Stimulated activated CD4-positive, alpha-beta T cell treated with anti-CD3 and anti-CD28 coated beads, Interleukin-2, amount 100 ng/mL, for 24 hours (primary cell): ENCODE measurements at regions not wholly inside any gene's neighbourhood (a gene's known extent, or its start where the extent isn't known, plus 50 kb on each side); places are given as distances from the start of the nearest gene placed in this dataset.
"Not testable (repeated sequence)": the region's sequence is repeated elsewhere in the genome, so short reads cannot be mapped to it uniquely, and the experiment has no call there.

ENCODE experiments used
- DNase-seq, 2 donors: peaks; one replicate each; pipeline ENCODE4 v3.0.0-alpha.2; 2020

DNA sequence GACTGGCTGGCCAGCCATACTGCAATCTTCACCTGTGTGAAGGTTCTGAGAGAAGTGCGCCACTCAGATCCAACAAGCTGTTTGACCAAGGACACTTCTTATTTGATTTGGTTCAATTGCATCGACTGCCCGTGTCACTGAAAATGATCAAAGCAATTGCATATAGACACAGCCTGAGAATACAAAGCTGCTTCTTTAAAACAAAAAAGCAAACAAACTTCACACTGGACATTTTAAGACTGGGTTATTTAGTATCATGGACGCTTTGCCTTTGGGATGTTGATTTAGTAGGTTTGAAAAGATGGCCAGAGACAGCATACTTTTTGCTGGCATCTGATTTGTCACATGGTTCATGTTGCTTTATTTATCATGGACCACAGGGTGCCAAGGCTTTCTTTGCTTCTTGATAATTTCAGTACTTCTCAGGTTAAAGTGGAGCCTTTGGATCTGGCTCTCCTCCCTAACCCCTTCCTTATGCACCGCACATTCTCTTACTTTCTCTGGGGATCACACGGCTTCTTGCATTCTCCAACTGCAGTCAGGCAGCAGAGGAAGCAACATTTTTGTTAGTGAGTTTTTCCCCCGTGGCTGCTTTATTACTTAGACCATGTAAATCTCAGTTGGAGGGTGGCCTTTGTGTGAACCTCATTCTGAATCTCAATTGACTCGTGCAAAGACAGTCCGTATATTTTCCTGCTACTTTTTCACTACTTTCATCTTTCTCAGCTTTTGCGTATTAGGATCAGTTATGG lies 151.0 kb downstream of the CD47 start:
- DNase-seq, result no peak

- peak in 1 of 2 donors; percentile 10 for DNase-seq
These were observed 152.7 kb downstream of the CD47 start for GRCh38 chr3:107938143-107938542.

- no peak for DNase-seq
These were observed 156.0 kb downstream of the CD47 start for GRCh38 chr3:107934808-107935207.

GRCh38 chr3:107933450-107933849 lies 157.4 kb downstream of the CD47 start:
- no peak for DNase-seq

DNA sequence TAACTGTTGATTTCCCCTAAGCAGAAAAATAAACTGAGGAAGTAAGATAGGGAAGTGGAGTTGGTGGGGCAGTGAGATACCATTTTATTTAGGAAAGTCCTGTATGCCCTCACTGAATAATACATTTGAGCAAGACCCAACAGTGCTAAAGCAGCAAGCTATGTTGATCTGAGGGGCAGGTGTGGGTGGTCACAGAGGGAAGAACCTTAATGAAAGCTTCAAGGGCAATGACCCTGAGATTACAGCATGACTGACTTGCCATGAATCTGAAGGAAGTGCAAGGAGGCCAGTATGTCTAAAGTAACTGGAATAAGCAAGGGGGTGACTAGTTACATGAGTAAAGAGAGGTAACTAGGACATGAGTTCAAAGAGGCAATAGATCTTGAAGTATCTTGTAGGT lies 159.5 kb downstream of the CD47 start:
- DNase-seq, result no peak

- DNase-seq, result no peak
These were observed 161.7 kb downstream of the CD47 start for GRCh38 chr3:107929088-107929487.

DNA sequence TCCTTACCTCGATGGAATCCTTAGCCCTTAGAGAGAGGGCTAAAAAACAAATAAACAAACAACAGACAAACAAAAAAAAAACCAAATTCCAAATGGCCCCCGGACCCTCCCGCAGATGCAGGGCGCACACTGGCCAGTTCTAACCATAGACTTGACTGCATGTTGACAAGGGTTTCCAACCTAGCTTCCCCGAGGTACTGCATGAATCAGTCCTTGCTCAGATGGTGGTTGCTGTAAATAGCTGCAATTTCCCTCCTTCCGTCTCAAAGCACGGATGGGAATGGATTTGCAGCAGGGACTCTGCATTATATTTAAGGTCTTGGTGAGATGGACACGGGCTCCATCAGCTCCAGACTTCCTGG lies 162.8 kb downstream of the CD47 start:
- no peak for DNase-seq

- DNase-seq, result peak; percentile 77 to 80
These were observed 163.3 kb downstream of the CD47 start for GRCh38 chr3:107927361-107928083.

DNA sequence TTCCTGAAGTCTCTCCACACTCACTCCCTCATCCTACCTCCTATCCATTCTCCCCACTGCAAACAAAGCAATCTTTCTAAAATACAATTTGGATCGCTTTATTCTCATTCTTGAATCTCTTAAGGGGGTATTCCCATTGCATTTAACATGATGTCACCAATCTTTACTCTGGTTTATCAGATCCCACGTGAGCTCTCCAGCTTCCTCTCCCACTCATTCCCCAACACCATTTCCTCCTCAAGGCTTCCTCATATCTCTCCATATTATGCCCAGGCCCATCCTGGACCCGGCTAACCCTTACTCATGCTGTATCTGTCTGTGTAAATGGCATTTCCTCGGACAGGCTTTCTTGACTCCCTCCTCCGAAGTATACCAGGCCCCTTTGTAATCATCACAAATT lies 165.0 kb downstream of the CD47 start:
- DNase-seq, result no peak

- no peak for DNase-seq
These were observed 169.8 kb downstream of the CD47 start for GRCh38 chr3:107921038-107921437.

GRCh38 chr3:107920538-107920937 lies 170.3 kb downstream of the CD47 start:
- DNase-seq, result no peak

- DNase-seq, result no peak
These were observed 171.6 kb downstream of the CD47 start for GRCh38 chr3:107919239-107919638.

DNA sequence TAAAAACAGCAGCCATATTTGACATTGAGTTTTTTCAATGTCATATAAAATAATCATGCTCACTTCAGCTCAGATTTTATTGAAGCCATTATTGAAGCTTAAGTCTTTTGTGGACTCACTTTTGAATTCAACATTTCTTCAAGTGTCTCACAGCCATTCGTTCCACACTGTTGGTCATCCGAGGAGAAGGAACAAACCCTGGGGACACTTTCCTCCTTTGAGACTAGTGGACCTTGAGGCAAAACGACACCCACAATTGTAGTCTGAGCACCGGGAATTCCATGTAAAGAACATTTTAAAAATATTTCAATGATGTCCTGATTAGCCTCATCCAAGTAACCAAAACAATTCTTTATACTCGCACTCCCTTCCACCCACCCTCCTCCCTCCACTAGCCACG lies 174.7 kb downstream of the CD47 start:
- DNase-seq, result no peak

DNA sequence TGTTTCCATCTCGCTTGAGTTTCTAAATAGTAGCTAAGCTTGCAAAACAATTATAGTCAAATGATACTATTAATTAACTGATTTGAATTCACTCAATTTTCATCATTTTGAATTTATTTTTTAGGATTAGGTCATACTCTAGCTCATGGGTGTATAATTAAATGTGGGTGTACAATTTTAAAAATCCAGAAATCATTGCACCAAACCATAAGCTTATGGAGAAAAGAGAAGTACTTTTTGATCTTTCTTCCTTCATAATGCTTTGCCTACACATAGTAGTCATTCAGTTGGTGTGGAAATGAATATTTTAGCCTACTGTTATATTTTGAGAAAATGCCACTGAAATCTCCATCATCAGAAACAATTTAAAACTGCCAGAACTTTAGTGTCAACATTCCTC lies 175.1 kb downstream of the CD47 start:
- no peak for DNase-seq

- DNase-seq, result no peak
These were observed 177.1 kb downstream of the CD47 start for GRCh38 chr3:107913701-107914100.

- no peak for DNase-seq
These were observed 179.4 kb downstream of the CD47 start for GRCh38 chr3:107911337-107912000.

DNA sequence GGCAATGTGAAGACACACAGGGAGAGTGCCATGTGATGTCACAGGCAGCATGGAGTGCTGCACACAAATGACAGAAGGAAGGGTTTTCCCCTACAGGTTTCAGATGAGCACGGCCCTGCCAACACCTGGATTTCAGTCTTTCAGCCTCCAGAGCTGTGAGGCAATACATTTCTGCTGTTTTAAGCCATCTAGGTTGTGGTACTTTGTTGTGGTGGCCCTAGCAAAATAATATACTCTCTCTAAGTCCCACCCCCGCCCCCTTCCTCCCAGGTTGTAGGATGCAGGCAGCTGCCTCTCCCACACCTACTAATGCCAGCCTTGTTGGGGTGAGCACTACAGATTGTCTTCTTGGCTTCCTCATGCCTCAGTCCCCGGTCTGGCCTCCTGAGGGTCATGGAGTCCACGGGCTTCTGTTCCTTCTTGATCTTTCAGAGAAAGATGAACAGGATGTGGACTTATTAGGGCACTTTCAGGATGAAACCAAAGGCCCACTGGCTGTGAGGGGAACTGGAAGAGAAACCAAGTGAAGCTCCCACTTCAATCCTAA lies 180.0 kb downstream of the CD47 start:
- DNase-seq, result peak; percentile 27 to 43

GRCh38 chr3:107909583-107909982 lies 181.2 kb downstream of the CD47 start:
- DNase-seq, result not testable (repeated sequence)

GRCh38 chr3:107907996-107908395 lies 182.8 kb downstream of the CD47 start:
- DNase-seq, result no peak

DNA sequence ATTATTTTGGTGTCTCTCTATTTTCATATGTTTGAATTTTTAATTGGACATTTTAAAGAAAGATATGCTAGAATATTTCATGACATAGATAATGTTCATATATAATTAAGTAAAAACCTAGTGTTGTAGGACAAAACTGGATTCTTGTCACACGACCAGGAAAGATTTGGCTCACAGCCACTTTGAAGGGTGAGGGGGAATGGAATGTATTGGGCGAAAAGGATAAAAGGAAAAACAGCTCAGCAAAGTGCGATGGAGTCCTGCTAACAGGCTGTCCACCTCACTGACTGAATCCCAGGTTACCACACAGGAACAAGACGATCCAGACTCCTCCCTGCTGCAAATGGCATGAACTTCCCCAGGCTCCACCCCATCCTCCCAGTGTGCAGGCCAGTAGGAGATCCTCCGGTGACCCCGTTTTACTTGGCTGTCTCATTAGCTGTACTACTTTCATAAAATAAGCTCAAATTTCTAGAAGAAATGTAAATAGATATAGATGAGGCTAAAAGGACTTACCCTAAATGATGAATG lies 186.2 kb downstream of the CD47 start:
- DNase-seq, result no peak

GRCh38 chr3:107899990-107900651 lies 190.7 kb downstream of the CD47 start:
- no peak for DNase-seq

GRCh38 chr3:107897471-107898061 lies 193.3 kb downstream of the CD47 start:
- DNase-seq, result no peak

DNA sequence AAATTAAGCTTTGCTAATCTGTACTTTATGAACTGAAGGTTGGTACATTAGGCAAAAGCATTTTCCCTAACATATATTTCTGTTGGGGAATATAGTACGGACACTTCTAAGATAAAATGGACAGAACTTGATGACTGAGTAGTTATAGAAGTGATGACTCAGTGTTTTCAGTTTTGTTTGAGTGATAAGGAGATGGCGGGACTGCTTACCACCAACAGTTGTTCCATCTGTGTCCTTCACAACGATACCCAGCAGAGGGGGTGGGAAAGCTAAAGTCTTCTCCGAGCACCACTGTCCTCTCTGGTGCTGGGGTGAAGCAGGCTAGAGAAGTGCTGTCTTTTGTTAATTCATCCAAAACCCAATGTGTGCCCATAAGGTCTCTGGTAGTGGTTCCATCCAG lies 195.8 kb downstream of the CD47 start:
- DNase-seq, result no peak
